Adrenal gland (tissue), 9 donors: ENCODE measurements at regions not wholly inside any gene's neighbourhood (a gene's known extent, or its start where the extent isn't known, plus 50 kb on each side); places are given as distances from the start of the nearest gene placed in this dataset.
A peak's percentile ranks its signal among the peaks of the same experiment; 100 is the strongest.

ENCODE experiments used
- DNase-seq, 7 donors: peaks; one replicate each; pipeline ENCODE4 v3.0.0-alpha.2; 2019 to 2020
- H3K27ac ChIP-seq, 5 donors: fragments of 200-600 bp; sonication (generic) in 4 of 5; 1 replicate in 3 of 5; 2 replicates in 2 of 5; pipeline versions ENCODE4 v1.5.1 to v1.8.0; 2016 to 2020; ENCODE audit warnings: mild to moderate bottlenecking in 1 of 5
- H3K27me3 ChIP-seq: fragments of 200-600 bp; 2 replicates; pipeline ENCODE4 v1.8.0; 2021
- H3K36me3 ChIP-seq, 2 donors: fragments of 200-600 bp; replicated peaks in 1 of 2; 1 replicate in 1 of 2; 2 replicates in 1 of 2; pipeline versions ENCODE4 v1.5.1 to v1.8.0; 2018 to 2022
- H3K4me1 ChIP-seq, 2 donors: fragments of 200-600 bp; replicated peaks in 1 of 2; 1 replicate in 1 of 2; 2 replicates in 1 of 2; pipeline versions ENCODE4 v1.5.1 to v1.8.0; 2018 to 2021
- H3K4me3 ChIP-seq, 4 donors: fragments of 200-600 bp; sonication (generic) in 3 of 4; one replicate each; pipeline ENCODE4 v1.5.1; 2016 to 2018
- H3K9me3 ChIP-seq, 3 donors: fragments of 200-600 bp; sonication (generic) in 1 of 3; replicated peaks in 1 of 3; 1 replicate in 2 of 3; 2 replicates in 1 of 3; pipeline versions ENCODE4 v1.5.1 to v1.8.0; 2016 to 2021
- CTCF ChIP-seq, 6 experiments: fragments of 450-650 bp in 4 of 6; fragments of 200-600 bp in 2 of 6; sonication (generic) in 1 of 6; IDR thresholded peaks; 1 replicate in 5 of 6; 2 replicates in 1 of 6; pipeline versions ENCODE4 v1.5.1 to v1.8.0; 2016 to 2021; ENCODE audit warnings: antibody characterized with exemption in 6 of 6, mild to moderate bottlenecking in 2 of 6, moderate library complexity in 1 of 6
- POLR2A ChIP-seq, 2 donors: fragments of 450-650 bp; IDR thresholded peaks; one replicate each; pipeline ENCODE4 v1.6.1; 2017; ENCODE audit warnings: antibody characterized with exemption in 2 of 2, mild to moderate bottlenecking in 2 of 2, moderate library complexity in 1 of 2
- WGBS, 4 donors: extraction: QIAGEN DNeasy Blood & Tissue Kit in 2 of 4; methylation state at CpG; one replicate each; pipeline versions ENCODE4 v1.1.5 to v1.1.7; 2013 to 2017; 5-methylcytosine and 5-hydroxymethylcytosine counted together
- intact Hi-C, 2 donors: fragments of 100-400 bp; cut with DNase I; formaldehyde crosslinking; loops; one replicate each; pipeline versions ENCODE4 v1.14.1 to v1.15.0; 2022 to 2023
- donor health status: healthy with polysubstance abuse.
- donor health status: Bipolar disorder and iron deficiency.
- donor health status: DM: yes; HTN: yes; CAD: no.
- donor health status: DM: no; HTN: no; CAD: no.
- donor health status: DM: no; HTN: no; CAD: no.

GRCh38 chr2:15729001-15729400, 137.3 kb downstream of the DDX1 start:
- H3K27ac ChIP-seq, result no peak overlapping the region
- intact Hi-C loops, result no loop called here
- no peaks in the 10 kb centered on the region for H3K36me3 ChIP-seq
- peak in 1 of 7 donors; percentile 52 for DNase-seq
- WGBS, 4 donors, result 85 to 94% (median 88%) methylated on average over 7 of the region's 7 CpGs
- peaks cover 24 to 34% of the 10 kb centered on the region in 2 donors for H3K4me1 ChIP-seq
- no peaks in the 10 kb centered on the region for H3K27me3 ChIP-seq
- no peaks in the 10 kb centered on the region for H3K9me3 ChIP-seq
- H3K4me3 ChIP-seq, result no peak overlapping the region
- TF ChIP-seq POLR2A (IDR thresholded peaks at IDR 0.05), result no peak
- TF ChIP-seq CTCF (IDR thresholded peaks at IDR 0.05), result no peak

DNA sequence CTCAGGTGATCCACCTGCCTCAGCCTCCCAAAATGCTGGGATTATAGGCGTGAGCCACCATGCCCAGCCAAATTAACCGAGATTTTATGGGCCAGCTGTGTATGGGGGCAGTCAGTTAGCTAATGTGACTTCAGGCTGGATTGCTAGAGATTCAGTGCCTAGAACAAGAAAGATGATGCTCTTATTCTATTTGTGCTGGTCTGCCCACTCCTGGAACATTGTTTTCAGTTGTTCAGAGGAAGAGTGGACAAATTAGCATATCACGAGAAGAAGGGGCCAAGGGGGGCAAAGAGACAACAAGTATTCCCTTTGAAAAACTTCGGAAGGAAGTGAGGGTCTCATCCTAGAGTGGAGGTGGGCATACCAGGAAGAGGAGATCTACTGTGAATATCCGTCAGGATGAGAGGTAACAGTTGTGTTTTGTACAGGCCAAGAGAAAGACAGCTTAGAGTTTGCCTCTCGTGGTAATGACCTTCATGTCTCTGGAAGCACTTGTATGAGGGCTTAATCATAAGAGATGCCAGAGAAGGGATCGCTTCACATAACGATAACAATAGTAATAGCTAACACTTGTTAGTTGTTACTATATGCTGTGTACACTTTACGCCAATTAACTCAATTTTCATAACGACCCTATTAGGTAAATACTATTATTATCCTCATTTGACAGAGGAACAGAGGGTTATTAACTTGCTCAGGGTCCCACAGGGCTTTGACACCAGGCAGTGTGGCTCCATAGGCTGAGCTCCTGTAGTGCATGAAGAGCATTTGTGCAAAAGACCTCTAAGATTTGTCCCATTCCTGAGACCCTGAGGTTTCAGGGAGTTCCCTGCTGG, 138.3 kb downstream of the DDX1 start:
- peak in 4 of 7 donors; percentile 18 to 48 (median 44) for DNase-seq
- H3K4me1 ChIP-seq, result peaks cover 27 to 43% of the 10 kb centered on the region in 2 donors
- TF ChIP-seq POLR2A (IDR thresholded peaks at IDR 0.05), result no peak
- no peak for TF ChIP-seq CTCF (IDR thresholded peaks at IDR 0.05)
- H3K27me3 ChIP-seq, result no peaks in the 10 kb centered on the region
- no peaks in the 10 kb centered on the region for H3K36me3 ChIP-seq
- H3K4me3 ChIP-seq, result no peak overlapping the region
- H3K9me3 ChIP-seq, result no peaks in the 10 kb centered on the region
- 45 to 56% (median 54%) methylated on average over 10 of the region's 10 CpGs for WGBS, 4 donors
- peak overlapping the region in 4 of 5 donors; percentile 19 to 81 (median 56) for H3K27ac ChIP-seq
- intact Hi-C loops, result no loop called here

- peaks cover 27 to 43% of the 10 kb centered on the region in 2 donors for H3K4me1 ChIP-seq
- DNase-seq, result peak; percentile 96 to 99 (median 98)
- peak overlapping the region in 4 of 5 donors; percentile 19 to 81 (median 56) for H3K27ac ChIP-seq
- WGBS, 4 donors, result 10 to 23% (median 15%) methylated on average over 4 to 7 of the region's 7 CpGs
- H3K36me3 ChIP-seq, result no peaks in the 10 kb centered on the region
- no peaks in the 10 kb centered on the region for H3K9me3 ChIP-seq
- intact Hi-C loops, result no loop called here
- H3K4me3 ChIP-seq, result no peak overlapping the region
- TF ChIP-seq CTCF (IDR thresholded peaks at IDR 0.05), result no peak
- TF ChIP-seq POLR2A (IDR thresholded peaks at IDR 0.05), result no peak
- H3K27me3 ChIP-seq, result no peaks in the 10 kb centered on the region
Observed at GRCh38 chr2:15730545-15731212, 139.0 kb downstream of the DDX1 start.

DNA sequence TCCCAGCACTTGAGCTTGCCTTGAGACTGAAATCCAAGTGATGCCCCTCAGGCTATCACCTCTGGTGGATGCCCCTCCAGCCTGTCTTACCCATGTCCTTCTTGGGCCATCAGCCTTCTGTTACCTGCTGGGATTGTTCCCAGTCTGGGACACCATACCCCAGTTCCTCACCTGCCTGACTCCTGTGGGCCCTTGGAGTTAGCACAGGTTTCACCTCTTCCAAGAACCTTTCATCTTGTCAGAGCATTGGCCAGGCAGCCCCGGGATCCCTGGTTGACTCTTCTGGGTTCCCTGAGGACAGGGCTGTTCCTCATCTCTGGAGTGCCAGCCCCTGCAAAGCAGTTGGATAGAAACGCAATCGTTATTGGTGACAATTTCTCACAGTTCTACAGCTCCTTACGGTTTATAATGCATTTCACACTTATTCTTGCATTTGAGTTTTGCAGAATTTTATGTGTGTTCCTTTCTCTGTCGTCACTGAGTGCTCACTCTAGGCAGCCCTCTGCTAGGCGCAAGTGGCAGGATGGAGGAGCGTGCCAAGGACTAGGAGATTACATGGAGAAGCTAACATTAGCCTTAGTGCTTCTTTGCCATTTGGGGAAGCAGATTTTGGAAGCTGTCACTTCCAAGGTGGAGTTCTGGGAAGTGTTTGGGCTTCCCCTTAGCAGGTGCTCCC, 139.7 kb downstream of the DDX1 start:
- DNase-seq, result peak in 1 of 7 donors; percentile 50
- no peaks in the 10 kb centered on the region for H3K36me3 ChIP-seq
- H3K4me3 ChIP-seq, result no peak overlapping the region
- no peaks in the 10 kb centered on the region for H3K9me3 ChIP-seq
- TF ChIP-seq POLR2A (IDR thresholded peaks at IDR 0.05), result no peak
- no peak for TF ChIP-seq CTCF (IDR thresholded peaks at IDR 0.05)
- 83 to 90% (median 86%) methylated on average over 7 of the region's 7 CpGs for WGBS, 4 donors
- H3K27me3 ChIP-seq, result no peaks in the 10 kb centered on the region
- H3K4me1 ChIP-seq, result peaks cover 27 to 43% of the 10 kb centered on the region in 2 donors
- intact Hi-C loops, result no loop called here
- H3K27ac ChIP-seq, result no peak overlapping the region
